ENCODE measurements at regions not wholly inside any gene's neighbourhood (a gene's known extent, or its start where the extent isn't known, plus 50 kb on each side); places are given as distances from the start of the nearest gene placed in this dataset.

DNA sequence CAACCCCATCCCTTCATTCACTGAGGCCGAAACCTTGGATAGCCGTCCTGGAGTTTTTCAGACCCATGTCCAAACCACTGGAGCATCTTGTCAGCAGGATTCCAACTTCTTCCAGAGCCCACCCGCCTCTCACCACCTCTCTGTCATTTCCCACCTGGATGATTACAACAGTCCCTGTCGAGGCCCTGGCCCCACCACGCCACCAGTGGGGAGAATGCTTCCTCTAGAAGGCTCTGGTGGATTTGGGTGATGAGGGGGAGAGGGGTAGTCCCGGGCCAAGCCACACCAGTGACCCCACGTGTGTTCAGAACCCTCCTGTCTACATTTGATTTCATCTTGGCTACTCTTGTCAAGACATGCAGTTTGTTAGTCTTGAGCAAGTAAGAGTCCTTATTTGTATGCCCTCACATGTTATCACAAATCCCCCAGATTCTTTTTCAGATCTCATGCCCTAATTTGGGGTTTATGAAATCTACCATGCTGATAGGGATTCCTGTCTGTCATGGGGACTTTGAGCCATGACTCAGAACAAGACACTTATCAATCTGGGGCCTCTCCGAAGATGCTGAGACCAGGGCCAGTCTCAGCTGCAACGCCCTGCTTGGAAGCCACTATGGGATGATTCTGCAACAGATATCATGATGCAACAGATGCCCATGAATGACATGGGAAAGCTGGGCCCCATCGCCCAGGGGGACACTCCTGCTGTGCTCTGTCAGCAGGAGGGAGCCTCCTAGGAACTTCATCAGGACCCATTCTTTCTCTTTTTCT, 186.1 kb downstream of the ZFP36L2 start:
- no peaks in the 10 kb centered on the region for H3K36me3 Mint-ChIP-seq (ENCODE audit: low read depth)

DNA sequence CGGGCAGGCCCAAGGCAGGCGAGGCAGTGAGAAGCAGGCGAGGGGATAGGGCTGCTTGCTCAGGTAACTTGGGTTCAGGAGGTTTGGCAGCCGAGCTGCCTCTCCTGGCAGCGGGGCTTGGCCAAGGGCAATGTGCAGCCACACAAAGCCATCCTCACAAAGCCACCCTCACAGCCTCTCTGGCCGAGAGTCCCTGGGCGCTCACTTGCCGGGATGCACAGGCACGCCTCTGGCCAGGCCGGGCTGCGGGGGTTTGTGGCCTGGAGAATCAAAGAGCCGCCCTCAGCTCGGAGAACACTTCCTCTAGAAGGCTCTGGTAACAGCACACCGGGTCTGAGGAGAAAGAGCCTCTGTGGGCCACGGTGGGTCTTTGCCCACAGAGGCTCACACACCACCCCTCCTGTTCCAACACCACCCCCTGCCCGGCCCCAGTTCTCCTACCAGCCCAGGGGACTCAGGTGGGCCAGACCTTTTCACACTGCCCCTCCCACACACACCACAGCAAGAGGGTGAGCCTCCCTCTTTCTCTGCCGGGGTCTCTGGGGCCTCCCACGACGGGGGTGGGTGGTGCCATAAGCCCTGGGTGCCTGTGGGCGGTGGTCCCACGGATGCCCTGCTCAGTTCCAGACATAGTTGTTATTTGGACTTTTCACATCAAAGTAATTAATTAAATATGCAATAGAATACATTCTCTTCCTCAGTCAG, 186.9 kb downstream of the ZFP36L2 start:
- Histone ChIP-seq H3F3A (replicated peaks; ENCODE audit: low read depth) (no peaks in the 10 kb centered on the region), H3K27me3 (ENCODE audit: insufficient read depth) (no peaks in the 10 kb centered on the region), H3K79me2 (replicated peaks; ENCODE audit: insufficient read depth) (no peaks in the 10 kb centered on the region), H4K20me1 (replicated peaks; ENCODE audit: insufficient read depth) (no peaks in the 10 kb centered on the region), H3K9me2 (ENCODE audit: insufficient read depth) (no peaks in the 10 kb centered on the region), H3K27ac (ENCODE audit: low read depth) (no peak overlapping the region), H3K4me1 (ENCODE audit: insufficient read depth) (0 out of 2 replicates have a peak, but pooled peaks cover 9% of the 10 kb centered on the region), H3K4me2 (no peak overlapping the region), H3K36me3 (ENCODE audit: insufficient read depth) (no peaks in the 10 kb centered on the region), H3K4me3 (no peak overlapping the region), H2AFZ (no peak overlapping the region)
- H3K27me3 Mint-ChIP-seq (ENCODE audit: insufficient read depth, low read depth, poor library complexity), result peaks cover 14% of the 10 kb centered on the region
- ATAC-seq, result no peak
- no peak for DNase-seq (ENCODE audit: low spot score)
- H3K4me1 Mint-ChIP-seq, result peaks cover 19% of the 10 kb centered on the region
- no peak overlapping the region for H3K27ac Mint-ChIP-seq
- no peaks in the 10 kb centered on the region for H3K9me3 Mint-ChIP-seq
- no peak overlapping the region for H3K4me3 Mint-ChIP-seq
- no peaks in the 10 kb centered on the region for H3K36me3 Mint-ChIP-seq (ENCODE audit: low read depth)
- TF ChIP-seq ZNF331 (CRISPR knock-in tag; IDR thresholded peaks at IDR 0.05; ENCODE audit: low read depth) (no peak), JUNB (IDR thresholded peaks at IDR 0.05; ENCODE audit: unreplicated experiment) (no peak), NANOG (IDR thresholded peaks at IDR 0.05; ENCODE audit: borderline replicate concordance) (no peak), CREB1 (CRISPR knock-in tag; IDR thresholded peaks at IDR 0.05; ENCODE audit: low read depth) (no peak)
- TF ChIP-seq, protein P1, sequence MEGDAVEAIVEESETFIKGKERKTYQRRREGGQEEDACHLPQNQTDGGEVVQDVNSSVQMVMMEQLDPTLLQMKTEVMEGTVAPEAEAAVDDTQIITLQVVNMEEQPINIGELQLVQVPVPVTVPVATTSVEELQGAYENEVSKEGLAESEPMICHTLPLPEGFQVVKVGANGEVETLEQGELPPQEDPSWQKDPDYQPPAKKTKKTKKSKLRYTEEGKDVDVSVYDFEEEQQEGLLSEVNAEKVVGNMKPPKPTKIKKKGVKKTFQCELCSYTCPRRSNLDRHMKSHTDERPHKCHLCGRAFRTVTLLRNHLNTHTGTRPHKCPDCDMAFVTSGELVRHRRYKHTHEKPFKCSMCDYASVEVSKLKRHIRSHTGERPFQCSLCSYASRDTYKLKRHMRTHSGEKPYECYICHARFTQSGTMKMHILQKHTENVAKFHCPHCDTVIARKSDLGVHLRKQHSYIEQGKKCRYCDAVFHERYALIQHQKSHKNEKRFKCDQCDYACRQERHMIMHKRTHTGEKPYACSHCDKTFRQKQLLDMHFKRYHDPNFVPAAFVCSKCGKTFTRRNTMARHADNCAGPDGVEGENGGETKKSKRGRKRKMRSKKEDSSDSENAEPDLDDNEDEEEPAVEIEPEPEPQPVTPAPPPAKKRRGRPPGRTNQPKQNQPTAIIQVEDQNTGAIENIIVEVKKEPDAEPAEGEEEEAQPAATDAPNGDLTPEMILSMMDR (conservative IDR thresholded peaks at IDR 0.05; ENCODE audit: low read depth in 2 of 2), result no peak
- TF ChIP-seq, protein P2, sequence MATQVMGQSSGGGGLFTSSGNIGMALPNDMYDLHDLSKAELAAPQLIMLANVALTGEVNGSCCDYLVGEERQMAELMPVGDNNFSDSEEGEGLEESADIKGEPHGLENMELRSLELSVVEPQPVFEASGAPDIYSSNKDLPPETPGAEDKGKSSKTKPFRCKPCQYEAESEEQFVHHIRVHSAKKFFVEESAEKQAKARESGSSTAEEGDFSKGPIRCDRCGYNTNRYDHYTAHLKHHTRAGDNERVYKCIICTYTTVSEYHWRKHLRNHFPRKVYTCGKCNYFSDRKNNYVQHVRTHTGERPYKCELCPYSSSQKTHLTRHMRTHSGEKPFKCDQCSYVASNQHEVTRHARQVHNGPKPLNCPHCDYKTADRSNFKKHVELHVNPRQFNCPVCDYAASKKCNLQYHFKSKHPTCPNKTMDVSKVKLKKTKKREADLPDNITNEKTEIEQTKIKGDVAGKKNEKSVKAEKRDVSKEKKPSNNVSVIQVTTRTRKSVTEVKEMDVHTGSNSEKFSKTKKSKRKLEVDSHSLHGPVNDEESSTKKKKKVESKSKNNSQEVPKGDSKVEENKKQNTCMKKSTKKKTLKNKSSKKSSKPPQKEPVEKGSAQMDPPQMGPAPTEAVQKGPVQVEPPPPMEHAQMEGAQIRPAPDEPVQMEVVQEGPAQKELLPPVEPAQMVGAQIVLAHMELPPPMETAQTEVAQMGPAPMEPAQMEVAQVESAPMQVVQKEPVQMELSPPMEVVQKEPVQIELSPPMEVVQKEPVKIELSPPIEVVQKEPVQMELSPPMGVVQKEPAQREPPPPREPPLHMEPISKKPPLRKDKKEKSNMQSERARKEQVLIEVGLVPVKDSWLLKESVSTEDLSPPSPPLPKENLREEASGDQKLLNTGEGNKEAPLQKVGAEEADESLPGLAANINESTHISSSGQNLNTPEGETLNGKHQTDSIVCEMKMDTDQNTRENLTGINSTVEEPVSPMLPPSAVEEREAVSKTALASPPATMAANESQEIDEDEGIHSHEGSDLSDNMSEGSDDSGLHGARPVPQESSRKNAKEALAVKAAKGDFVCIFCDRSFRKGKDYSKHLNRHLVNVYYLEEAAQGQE (IDR thresholded peaks at IDR 0.05; ENCODE audit: unreplicated experiment), result no peak
- TF ChIP-seq, protein P3, sequence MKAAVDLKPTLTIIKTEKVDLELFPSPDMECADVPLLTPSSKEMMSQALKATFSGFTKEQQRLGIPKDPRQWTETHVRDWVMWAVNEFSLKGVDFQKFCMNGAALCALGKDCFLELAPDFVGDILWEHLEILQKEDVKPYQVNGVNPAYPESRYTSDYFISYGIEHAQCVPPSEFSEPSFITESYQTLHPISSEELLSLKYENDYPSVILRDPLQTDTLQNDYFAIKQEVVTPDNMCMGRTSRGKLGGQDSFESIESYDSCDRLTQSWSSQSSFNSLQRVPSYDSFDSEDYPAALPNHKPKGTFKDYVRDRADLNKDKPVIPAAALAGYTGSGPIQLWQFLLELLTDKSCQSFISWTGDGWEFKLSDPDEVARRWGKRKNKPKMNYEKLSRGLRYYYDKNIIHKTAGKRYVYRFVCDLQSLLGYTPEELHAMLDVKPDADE (IDR thresholded peaks at IDR 0.05), result no peak

More for the DNA sequence above, 186.1 kb downstream of the ZFP36L2 start:
- H3K9me2 ChIP-seq (ENCODE audit: insufficient read depth), result no peaks in the 10 kb centered on the region
- no peaks in the 10 kb centered on the region for H3K36me3 ChIP-seq (ENCODE audit: insufficient read depth)
- H3K79me2 ChIP-seq (replicated peaks; ENCODE audit: insufficient read depth), result no peaks in the 10 kb centered on the region
- H3K4me2 ChIP-seq, result no peak overlapping the region
- TF ChIP-seq CREB1 (CRISPR knock-in tag; IDR thresholded peaks at IDR 0.05; ENCODE audit: low read depth) (no peak), EZH2phosphoT487 (IDR thresholded peaks at IDR 0.05; ENCODE audit: unreplicated experiment) (no peak)
- DNase-seq (ENCODE audit: low spot score) (no peak), ATAC-seq (no peak)
- no peak overlapping the region for H3K4me3 Mint-ChIP-seq
- H3K4me3 ChIP-seq, result no peak overlapping the region
- peaks cover 16% of the 10 kb centered on the region for H3K27me3 Mint-ChIP-seq (ENCODE audit: insufficient read depth, low read depth, poor library complexity)
- H2AFZ ChIP-seq, result no peak overlapping the region
- H3K4me1 ChIP-seq (ENCODE audit: insufficient read depth), result 0 out of 2 replicates have a peak, but pooled peaks cover 9% of the 10 kb centered on the region
- H4K20me1 ChIP-seq (replicated peaks; ENCODE audit: insufficient read depth), result no peaks in the 10 kb centered on the region
- 0 out of 2 replicates have a peak overlapping the region, but pooled peaks have one; percentile 44 for H3K27ac Mint-ChIP-seq
- H3K9me3 Mint-ChIP-seq, result no peaks in the 10 kb centered on the region
- H3F3A ChIP-seq (replicated peaks; ENCODE audit: low read depth), result no peaks in the 10 kb centered on the region
- H3K27ac ChIP-seq (ENCODE audit: low read depth), result no peak overlapping the region
- peaks cover 19% of the 10 kb centered on the region for H3K4me1 Mint-ChIP-seq
- H3K27me3 ChIP-seq (ENCODE audit: insufficient read depth), result no peaks in the 10 kb centered on the region

Measured in GM23338 (cell line).